ENCODE measurements at regions not wholly inside any gene's neighbourhood (a gene's known extent, or its start where the extent isn't known, plus 50 kb on each side); places are given as distances from the start of the nearest gene placed in this dataset.
"Not testable (repeated sequence)": the region's sequence is repeated elsewhere in the genome, so short reads cannot be mapped to it uniquely, and the experiment has no call there.

DNA sequence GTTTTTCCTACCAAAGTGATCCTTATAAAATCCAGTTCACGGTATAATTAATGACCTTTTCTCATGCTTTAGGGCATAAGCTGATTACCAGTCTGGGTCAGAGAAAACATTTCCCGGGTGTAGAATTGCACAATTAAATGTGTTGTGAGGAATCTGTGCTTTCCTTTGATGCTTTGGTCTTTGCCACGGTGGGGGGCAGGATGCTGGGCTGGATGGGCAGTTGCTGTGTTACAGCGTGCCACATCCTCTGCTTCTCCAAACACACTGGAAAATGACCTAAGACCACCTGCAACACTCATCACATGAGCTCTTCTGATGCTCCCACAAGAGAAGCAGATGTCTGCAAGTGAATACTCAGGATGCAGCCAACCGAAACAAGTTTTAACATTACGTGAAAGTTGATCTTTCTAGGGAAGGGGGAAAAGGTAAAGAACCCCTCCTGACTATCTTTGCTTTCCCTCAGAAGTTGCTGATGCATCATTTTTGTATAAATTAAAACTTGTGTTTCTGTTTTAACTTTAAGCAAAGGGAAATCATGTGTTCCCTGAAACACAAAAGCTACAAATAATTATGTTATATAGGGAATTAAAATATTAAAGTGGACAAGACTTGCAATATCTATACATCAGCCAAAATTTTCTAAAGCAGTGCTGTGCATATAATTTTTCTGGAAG is 515.3 kb upstream of the NR5A2 start:
- DNase-seq (ENCODE audit: low spot score): no peak

DNA sequence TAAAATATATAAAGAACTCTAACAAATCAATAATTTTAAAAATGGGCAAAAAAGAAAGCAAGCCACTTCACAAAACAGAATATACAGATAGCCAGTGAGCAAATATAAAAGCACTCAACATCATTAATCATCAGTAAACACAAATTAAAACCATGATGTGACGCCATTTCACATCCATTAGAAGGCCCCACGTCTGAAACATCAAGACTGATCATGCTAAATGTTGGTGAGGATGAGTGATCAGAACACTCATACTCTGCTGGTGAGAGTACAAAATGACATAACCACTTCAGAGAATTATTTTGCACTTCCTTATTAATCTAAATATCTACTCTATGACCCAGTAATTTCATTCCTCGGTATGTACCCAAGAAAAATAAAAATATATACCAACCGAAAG is 512.2 kb upstream of the NR5A2 start:
- no peak for DNase-seq (ENCODE audit: low spot score)

DNA sequence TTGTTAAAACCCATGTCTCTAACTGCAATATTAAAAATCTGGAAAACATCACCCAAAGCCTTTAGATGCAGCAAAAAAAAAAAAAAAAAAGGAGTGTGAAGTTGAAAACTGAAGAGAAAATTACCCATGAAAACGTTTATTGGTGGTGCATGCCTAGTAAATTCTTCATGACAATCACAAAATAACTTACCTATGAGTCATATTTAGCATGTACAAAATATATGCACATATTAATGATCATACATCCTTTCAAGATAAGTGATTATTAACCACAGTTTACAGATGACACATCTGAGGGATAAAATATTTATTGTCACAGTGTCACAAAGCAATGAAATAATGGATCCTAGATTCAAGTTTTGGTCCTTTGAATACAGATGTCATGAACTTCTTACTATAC is 505.2 kb upstream of the NR5A2 start:
- no peak for DNase-seq (ENCODE audit: low spot score)

DNA sequence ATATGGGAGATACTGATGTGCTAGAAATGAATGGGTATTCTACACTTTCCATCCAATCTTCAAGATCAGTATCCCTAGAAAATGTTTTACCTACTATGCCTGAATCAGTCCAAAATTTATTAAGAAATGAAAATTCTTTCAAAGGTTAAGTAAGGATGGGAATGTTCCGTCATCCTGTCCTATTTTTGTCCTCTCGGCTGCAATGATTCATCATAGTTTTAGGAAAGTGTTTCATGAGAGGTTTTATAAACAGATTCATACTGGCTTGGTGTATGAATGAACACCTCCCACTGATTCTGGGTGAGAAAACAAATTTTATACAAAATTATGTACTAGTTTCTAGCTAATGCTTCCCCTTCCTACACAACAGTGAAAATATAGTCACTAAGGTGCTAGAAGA is 504.6 kb upstream of the NR5A2 start:
- no peak for DNase-seq (ENCODE audit: low spot score)

DNA sequence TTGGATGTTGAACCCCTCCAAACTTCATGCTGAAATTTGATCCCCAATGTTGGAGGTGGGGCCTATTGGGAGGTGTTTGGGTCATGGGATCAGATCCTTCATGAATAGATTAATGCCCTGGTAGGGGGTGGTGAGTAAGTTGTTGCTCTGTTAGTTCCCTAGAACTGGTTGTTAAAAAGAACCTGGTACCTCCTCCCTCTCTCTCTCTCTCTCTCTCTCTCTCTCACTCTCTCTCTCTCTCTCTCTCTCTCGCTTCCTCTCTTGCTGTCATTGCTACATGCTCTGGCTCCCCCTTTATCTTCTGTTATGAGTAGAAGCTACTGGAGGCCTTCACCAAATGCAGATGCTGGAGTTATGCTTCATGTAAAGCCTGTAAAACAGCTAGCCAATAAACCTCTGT is 498.2 kb upstream of the NR5A2 start:
- no peak for DNase-seq (ENCODE audit: low spot score)

DNA sequence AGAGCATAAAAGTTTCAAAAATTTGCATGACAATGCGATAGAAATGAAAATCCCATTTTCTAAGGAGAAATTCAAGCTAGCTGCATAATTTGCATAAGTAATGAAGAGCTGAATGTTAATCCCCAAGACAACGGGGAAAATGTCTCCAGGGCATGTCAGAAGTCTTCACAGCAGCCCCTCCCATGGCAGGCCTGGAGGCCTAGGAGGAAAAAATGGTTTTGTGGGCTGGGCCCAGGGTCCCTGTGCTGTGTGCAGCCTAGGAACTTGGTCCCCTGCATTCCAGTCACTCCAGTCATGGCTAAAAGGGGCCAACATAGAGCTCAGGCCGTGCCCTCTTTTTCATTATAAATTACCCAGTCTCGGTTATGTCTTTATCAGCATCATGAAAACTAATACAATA is 494.1 kb upstream of the NR5A2 start:
- not testable (repeated sequence) for DNase-seq (ENCODE audit: low spot score)

DNA sequence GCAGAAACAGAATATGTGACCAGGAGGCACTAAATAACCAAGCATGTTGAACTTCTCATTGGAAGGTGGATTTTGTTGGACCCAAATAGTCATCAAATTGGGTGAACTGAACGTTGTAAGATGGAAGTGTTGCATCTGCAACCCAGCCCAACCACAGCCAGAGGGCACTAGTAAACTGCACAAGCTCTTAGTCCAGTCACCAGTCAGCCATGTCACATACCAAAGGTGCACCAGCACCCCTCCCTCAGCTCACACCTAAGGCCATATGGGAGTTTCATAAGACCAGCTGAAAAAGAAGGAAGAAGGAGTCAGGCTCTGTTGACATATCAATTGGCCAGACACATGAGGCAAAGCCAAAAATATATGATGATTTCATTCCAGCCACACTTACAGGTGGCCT is 481.7 kb upstream of the NR5A2 start:
- DNase-seq (ENCODE audit: low spot score): peak; percentile 44

DNA sequence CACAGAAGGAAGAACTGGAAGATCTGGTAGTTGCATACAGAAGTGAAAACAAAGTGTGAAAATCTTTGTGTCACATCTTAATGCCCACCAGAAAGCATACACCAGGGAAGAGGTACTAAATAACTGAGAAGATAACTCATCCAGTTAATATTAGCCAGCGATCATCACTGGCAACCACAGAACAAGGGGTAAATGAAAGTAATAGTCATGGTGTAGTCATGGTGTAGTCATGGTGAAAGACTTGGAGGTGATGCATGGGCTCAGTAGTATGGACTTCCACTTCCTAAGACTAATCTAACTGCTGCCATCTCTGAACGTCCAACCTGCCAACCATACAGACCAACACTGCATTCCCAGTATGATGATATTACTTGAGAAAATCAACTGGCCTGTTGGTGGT is 481.2 kb upstream of the NR5A2 start:
- DNase-seq (ENCODE audit: low spot score): no peak

DNA sequence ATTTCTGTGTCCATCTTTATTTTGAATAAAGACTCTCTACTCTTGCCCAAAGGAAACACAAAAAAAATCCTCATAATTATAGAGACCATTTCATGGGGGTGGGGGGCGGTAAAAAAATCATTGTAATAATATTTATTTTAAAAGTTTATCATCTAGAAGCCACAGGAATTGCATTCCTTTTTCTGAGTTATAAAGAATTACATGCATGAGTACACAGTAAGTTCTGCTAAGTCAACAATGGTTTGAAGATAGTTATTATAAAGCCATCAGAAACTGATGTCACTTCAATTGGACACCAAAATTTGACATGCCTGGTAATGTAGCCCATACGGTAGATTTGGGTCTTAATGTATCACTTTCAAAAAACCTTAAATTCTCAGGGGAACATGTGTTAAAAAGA is 478.1 kb upstream of the NR5A2 start:
- no peak for DNase-seq (ENCODE audit: low spot score)

DNA sequence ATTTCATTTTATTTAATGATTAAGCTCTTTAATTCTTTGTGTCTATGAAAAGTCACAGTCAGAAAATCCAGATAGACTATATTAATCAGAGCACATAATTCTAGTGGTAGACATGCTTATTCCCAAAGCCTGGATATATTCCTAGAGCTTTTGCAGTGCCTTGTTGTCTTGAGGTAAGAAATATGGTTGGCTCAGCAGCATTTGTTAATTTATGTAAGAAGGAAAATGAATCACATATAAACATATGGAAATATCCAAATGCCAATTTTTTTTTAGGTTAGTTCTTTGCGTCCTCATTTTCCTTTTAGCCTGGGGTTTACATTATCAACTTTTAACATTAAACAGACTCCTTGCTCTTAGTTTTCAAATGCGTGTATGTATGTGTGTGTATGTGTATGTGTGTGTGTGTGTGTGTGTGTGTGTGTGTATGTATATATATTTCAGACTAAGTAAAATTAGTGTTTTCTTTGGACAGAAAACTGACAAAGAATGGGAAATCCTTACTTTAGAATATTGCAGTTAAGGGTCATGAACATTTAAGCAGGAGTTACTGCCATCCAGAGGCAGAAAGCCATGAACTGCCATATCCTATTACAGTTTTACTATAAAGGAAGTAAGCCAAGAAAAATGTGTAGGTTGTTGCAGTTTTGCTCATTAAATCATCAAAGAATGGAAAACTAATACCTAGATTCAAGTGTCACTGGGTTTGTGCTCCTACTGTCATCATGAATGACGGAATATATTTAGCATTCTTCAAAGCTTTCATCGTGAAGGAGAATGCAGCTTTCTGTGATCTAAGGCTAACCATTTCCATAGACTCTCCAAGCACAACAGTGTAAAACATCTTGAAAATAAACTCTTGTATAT is 477.1 kb upstream of the NR5A2 start:
- no peak for DNase-seq (ENCODE audit: low spot score)

DNA sequence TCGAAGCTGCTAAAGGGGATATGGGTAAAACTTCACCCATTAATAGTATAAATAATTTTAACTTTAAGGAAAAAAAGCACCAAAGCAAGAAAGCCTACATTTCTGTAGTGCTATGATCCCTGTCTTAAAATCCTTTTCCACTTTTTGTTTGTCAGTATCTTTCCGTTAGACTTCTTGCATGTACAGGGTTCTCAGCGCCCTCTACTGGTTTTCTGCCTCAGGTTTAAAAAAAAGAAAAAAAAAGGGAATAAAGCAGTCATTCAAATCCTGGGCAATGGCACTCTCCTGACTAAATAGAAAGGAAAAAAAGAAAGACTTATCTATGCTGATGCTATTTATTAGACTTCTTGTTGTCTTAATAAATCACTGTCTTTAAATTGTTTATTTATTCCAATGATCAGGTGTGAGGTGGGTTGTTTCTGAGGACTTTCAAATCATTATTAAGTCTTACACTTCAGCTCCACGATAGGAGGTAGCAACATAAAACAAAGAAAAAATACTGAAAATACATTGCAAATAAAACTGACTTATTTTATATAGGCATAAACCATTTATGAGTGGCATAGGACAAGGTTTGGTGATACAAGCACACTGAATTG is 475.4 kb upstream of the NR5A2 start:
- DNase-seq (ENCODE audit: low spot score): peak; percentile 66

DNA sequence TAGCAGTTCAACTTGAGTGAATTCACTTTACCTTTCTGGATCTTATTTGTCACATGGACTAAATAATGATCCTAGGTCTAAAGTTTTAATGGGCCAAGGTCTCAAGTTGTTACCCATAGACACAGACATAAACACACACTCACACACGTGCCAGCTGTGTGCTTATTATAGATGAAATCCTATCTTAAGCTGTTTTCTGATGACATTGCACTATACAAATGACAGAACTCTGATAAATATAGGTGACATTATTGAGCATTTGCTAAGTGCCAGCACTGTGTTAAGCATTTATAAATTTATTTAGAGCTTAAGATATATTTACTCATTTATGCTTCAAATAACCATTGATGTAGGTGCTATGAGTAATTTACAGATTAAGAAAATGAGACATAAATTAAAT is 474.4 kb upstream of the NR5A2 start:
- no peak for DNase-seq (ENCODE audit: low spot score)

DNA sequence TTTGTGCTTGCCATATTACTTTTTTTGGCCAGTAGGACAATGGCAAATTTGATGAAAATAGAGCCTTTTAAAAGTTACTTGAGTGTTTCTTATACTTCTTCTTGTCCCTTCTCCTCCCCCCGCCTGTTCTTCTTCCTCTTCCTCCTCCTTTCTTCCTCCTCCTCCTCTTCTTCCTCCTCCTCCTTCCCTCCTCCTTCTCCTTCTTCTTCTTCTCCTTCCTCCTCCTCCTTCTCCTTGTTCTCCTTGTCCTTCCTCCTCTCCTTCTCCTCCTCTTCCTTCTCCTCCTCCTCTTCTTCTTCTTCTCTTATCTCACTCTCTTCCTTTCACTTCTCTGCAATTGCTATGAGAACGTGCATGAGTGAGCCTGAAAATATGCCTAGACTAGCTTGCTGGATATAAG is 466.2 kb upstream of the NR5A2 start:
- no peak for DNase-seq (ENCODE audit: low spot score)

DNA sequence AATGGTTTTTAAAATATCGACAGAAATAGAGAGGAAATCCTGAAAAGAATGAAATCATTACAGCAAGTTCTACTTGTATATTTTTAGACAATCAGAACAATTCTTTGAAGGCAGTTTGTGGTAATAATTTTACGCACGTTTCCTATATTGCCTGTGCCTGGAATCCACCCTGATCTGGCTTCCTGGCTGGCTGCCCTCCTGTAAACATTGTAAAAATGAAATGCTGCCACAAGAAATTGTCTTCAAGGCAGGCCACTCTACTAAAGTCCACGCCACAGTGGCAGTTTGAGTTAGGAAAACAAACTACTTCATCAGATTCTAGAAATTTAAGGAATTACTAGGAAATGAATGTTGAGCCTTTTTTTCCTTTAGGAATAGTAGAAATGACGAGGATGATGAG is 454.5 kb upstream of the NR5A2 start:
- peak; percentile 40 for DNase-seq (ENCODE audit: low spot score)

DNA sequence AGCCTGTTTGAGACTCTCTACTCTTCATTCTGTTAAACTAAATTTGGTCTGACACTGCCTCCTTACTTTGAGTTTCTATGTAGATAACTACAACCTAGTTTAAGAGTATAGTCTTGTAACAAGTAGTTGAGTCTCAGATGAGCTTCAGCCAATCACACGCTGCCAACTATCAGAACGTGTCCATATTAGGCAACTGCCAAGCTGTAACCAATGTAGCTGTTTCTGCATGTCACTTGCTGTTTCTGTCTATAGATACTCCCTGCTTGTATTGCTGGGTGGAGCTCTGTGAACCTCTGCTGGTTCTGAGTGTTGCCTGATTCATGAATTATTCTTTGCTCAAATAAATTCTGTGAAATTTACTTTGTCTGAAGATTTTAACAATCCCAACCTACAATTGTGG is 452.6 kb upstream of the NR5A2 start:
- DNase-seq (ENCODE audit: low spot score): no peak

DNA sequence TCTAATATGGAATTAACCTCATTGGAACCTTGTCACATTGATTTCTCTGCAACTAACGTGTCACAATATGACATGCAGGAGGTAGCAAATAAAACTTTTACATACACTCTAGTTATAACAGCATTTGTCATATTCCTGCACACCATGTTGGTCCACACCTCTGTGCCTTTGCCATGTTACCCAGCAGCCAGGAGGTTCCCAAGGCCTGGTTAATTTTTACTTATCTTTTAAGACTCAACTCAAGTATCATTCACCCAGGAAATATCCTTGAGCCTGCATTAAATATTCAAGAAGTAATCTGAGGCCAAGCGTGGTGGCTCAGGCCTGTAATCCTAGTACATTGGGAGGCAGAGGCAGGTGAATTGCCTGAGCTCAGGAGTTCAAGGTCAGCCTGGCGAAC is 447.2 kb upstream of the NR5A2 start:
- DNase-seq (ENCODE audit: low spot score): no peak

DNA sequence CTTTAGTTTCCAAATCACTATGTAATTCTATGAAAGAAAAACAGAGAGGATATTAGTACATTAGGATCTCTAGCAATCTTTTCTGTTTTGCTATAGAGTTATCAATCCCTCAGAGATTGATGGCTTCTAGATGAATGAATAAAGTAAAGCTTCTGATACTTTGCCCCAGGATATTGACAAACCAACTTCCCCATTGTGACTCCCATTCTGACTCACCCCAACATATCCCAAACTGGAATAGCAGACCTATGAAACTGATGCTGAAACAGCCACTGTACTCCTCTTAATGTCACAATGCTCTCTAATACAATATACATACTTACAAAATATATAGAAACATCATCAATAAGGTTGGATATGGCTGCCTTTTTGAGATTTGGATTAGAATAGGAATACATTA is 442.1 kb upstream of the NR5A2 start:
- no peak for DNase-seq (ENCODE audit: low spot score)

DNA sequence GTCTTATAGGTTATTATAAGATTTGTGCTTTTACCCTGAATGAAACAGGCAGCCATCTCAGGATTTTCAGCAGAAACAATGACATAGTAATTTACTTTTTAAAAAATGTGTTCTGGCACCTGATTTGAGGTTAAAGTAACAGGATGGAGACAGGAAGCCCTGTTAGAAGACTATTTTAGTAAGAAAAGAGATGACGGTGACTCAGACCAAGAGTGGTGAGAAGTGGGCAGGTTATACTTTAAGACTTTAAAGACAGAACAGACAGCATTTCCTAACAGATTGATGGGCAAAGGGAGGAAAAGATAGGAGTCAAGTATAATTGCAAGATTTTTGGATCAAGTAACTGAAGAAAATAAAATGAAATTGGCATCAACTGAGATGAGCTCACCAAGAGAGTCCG is 436.8 kb upstream of the NR5A2 start:
- no peak for DNase-seq (ENCODE audit: low spot score)

DNA sequence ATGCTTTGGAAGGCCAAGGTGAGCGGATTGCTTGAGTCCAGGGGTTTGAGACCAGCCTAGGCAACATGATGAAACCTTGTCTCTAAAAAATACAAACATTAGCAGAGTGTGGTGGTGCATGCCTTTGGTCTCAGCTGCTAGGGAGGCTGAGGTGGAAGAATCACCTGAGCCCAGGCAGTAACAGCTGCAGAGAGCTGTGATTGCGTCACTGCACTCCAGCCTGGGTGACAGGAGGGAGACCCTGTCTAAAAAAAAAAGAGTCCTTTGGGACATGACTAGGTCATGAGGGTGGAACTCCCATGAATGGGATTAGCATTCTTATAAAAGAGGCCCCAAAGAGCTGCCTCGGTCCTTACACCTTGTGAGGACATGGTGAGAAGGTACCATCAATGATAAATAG is 436.0 kb upstream of the NR5A2 start:
- no peak for DNase-seq (ENCODE audit: low spot score)

DNA sequence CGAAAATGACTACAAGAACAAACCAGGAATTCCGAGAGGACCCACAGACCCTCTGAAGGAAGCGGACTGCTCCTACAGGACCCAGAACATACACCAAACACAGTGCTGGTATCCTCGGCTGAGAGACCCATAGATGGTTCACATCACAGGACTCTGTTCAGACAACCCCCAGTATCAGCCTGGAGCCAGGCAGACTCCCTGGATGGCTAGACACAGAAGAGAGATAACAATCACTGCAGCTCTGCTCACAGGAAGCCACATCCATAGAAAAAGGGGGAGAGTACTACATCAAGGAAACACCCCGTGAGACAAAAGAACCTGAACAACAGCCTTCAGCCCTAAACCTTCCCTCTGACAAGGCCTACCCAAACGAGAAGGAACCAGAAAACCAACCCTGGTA is 434.0 kb upstream of the NR5A2 start:
- no peak for DNase-seq (ENCODE audit: low spot score)

DNA sequence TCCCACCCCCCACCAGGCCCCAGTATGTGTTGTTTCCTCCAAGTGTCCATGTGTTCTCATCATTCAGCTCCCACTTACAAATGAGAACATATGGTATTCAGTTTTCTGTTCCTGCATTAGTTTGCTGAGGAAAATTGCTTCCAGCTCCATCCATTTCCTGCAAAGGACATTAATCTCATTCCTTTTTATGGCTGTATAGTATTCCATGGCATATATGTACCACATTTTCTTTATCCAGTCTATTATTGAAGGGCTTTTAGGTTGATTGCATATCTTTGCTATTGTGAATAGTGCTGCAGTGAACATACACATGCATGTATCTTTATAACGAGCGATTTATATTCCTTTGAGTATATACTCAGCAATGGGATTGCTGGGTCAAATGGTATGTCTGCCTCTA is 431.1 kb upstream of the NR5A2 start:
- not testable (repeated sequence) for DNase-seq (ENCODE audit: low spot score)

DNA sequence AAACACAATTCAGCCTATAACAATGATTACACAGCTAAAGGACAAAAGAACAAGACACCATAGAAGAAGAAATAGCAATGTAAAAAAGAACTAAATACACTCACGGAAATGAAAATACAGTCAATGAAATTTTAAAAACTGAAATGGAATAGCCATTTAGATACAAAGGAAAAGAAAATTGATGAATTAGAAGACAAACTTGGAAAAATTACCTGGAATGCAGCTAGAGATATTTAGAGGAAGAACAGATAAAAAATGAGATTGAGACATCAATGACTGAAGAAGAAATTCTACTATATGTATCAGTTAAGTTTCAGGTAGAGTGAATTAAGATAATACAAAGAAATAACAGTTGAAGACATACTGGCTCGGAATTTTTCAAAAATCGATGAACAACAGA is 430.4 kb upstream of the NR5A2 start:
- no peak for DNase-seq (ENCODE audit: low spot score)

DNA sequence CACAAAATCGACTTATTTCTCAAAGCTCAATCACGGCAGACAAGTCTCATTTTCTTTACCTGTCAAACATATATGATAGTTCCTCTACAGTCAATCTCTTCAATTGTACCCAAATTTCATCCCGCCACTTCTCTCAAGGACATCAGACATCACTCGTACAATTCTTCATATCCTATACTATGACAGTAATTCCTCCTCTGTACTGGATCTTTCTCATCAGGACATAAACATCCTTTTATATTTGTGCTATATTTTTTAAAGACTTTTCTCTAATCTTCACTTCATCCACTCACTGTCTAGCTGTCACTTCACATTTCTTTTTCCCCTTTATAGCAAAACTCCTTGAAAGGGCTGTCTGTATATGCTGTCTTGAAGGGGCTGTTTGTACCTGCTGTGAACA is 419.1 kb upstream of the NR5A2 start:
- no peak for DNase-seq (ENCODE audit: low spot score)

Measured in HT-29 (cell line).